ENCODE measurements at regions not wholly inside any gene's neighbourhood (a gene's known extent, or its start where the extent isn't known, plus 50 kb on each side); places are given as distances from the start of the nearest gene placed in this dataset.

DNA sequence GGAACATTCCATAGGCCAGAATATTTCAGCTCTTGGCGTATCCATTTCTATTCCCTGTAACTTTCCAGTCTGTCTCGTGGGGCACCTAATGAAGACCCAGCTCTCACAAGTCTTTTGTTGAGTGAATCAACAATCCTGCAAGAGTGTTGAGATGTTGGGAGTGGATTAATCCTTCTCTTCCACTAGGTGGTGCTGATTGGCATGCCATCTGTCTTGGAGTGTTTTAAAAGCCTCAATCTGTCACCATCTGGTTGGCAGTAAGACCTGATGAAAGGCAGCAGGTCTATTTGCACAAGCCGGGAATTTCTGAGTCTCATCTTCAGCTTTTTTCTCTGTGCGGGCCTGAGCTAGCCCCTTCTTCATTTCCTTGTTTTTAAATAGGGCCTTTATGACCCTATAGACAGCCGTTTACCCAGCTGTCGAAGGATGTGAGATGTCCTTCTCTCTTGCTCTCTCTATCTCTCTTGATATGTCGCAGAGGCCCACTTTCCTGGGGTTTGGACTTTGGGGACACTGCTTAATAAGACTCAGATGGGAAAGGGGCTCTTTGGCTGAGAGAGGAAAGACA lies 180.5 kb downstream of the ZNF365 start:
- peak; percentile 44 for DNase-seq

DNA sequence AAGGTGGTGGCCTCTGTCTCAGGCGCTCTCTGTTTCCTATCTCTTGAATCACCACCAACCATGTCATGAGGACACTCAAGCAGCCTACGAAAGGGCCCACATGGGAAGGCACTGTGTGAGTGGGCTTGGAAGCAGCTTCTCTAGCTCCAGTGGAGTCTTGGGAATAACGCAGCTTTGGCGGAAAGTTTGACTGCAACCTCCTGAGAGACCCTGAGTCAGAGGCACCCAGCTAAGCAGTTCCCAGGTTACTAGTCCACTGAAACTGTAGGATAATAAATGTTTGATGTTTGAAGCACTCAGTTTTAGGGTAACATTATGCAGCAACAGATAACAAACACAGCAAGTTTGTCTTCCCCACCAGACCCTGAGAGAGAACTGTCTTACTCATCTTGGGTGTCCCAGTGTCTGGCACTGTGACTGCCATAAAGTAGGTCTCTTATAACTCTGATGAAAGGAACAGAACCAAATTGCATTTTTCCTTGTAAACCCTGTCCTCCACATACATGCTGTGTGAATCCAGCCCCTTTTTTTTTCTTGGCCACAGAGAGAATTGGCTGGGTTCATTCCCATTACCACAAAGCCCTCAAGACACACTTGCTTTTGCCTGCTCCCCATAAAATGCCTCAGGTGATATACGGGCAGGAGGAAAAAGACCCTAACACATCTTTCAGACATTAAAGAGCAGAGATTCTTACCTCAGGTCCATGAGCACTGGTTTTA lies 185.5 kb downstream of the ZNF365 start:
- no peak for DNase-seq

DNA sequence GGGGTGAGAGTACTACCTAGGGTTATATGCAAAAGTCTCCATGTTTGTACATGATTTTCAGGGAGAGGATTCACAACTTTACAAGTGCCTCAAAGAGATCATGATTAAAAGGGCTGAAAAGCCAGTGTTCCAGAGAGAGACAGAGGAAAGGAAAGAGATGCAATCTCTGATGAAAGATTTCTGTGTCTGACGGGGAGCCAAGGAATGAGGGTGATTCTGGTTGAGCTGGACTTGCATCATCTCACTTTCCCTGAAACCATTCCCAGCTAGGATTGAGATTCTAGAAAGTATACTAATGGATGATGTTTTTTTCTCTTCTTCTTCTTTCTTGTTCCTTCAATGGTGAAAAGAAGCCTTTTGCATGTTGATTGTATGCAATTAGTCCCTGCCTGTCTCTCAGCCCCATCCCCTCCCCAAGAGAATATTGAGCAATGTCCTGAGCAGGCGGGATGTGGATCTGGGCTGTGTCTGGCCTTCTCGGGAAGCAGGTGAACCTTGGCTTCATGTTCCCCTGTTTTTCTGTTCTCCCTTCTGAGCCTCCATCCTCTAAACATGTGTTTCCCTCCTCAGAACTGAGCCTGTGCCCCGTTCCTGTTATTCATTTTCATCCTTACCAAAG lies 186.1 kb downstream of the ZNF365 start:
- no peak for DNase-seq

DNA sequence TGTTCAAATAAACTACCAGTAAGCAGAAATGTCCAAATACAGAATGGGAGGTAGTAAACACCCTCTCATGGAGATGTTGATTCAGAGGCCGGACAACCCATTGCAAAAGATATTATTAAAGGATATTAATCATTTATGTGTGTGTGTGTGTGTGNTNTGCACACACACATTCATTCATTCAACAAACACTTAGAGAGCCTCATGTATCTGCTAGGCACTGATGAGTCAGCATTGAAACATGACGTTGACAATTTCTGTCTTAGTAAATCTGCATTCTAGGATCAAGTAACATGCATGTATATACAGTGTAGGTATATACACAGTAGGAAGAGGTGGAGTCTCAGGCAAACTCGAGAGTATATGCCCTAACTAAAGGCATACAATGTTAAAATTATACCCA lies 187.0 kb downstream of the ZNF365 start:
- DNase-seq = no peak

- no peak for DNase-seq
Measured at GRCh38 chr10:62562101-62562500, 187.9 kb downstream of the ZNF365 start.

DNA sequence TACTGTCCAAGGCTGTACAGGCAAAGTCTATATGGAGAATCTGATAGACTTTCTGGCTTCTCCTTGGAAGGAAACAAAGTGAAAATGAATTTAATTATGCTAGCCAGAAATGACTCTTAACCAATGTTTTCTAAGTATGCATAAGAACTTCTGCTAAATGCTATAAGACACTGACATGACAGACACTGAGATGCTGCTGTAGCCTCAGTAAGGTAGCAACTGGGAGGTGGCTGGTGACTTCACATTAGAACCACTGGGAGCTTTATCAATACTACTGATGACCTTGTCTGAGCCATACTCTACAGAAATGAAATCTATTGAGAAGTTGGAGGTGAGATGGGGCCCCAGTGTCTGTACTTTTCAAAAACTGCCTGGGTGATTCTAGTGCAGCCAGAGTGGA lies 188.6 kb downstream of the ZNF365 start:
- peak; percentile 23 for DNase-seq

DNA sequence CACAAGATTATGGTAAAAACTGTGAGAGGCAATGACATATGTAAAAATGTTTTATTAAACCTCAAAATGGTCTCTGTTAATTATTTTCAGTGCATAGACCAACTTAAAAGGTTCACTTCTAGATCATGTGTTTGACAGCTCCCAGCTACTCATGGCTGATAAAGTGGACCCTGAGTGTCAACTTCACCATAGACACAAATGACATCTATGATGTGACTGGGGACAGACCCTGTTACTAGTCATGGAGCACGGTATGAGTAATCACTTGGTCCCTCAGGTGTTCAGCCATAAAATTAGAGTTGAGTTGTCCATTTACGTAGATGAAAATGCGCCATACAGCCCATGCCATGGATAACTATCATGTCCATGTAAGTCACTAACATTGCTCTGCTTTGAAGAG lies 199.8 kb downstream of the ZNF365 start:
- no peak for DNase-seq

- no peak for DNase-seq
Measured at GRCh38 chr10:62577076-62577475, 202.9 kb downstream of the ZNF365 start.

GRCh38 chr10:62577666-62578291 lies 203.6 kb downstream of the ZNF365 start:
- DNase-seq = no peak

GRCh38 chr10:62578301-62578700 lies 204.1 kb downstream of the ZNF365 start:
- DNase-seq = no peak

DNA sequence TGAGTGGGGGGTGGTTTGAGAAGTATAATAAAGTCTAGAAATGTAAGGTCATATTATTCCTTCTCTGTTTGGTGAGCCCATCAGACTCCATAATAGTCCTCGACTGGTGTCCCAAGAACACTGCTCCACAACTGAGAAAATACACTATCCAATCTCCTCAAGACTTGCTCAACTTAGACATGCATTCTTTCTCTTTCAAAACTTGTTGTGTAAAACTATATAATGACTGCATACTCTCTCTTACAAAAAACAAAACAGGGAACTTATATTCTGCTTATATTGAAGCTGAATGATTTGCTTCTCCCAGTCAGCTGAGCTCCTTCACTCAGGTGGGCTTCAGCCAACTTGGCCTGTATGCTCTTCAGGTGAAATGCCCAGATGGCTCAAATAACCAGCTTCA lies 204.7 kb downstream of the ZNF365 start:
- DNase-seq = no peak

DNA sequence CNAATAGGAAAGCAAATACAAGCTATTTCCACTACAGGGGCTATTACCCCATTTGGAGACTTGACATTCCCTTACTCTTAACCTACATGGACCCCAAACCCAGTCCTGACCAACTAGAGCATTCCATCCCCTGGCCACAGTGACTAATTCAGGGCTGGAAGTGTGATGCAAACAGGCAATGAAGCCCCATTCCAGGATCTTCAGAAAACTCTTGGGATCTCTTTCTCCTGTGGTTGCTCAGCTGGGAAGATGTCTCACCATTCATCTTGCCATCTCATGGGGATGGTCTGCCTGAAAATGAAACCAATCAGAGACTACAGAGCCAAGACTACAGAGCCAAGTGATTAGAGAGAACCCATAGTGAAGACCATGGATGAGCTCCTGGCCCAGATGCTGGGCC lies 206.2 kb downstream of the ZNF365 start:
- no peak for DNase-seq

DNA sequence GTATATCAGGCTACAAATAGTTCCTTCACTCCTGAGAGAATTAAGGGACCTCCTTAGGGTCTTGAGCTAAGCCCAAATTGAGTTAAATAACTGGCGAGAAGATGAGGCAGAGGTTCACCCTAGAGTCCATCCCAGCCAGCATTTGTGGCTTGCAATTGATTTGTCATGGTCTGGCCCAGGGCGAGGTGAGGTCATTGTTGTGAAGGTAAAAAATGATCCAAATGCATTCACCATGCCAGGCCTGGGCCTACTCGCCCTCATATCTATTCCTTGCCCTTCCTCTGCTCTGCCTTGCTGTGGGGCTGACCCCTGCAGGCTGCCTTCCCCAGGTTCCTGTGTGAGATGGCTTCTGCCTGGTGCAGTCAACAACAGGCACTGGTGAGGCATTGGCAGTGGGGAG lies 207.2 kb downstream of the ZNF365 start:
- DNase-seq = no peak

GRCh38 chr10:62582101-62582705 lies 208.0 kb downstream of the ZNF365 start:
- DNase-seq = no peak

DNA sequence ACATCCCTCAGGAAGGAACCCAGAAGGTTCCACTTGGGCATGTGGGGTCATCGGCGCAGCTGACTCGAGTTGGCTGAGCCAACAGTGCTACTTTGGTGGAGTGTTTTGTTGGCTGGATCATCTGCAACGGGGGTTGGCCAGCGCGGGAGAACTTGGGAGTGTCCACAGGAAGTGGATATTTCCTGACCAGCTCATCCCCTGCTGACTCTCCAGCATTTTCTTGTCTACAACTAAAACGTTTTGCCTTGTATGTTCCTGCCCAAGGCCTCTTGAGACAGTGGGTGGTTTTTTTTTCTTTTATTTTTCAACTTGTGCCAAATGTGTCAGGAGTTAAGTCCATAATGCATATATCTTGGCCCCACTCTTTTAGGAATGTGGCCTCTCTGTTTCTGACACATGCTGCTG lies 208.6 kb downstream of the ZNF365 start:
- no peak for DNase-seq

- DNase-seq = no peak
Measured at GRCh38 chr10:62583876-62584615, 209.9 kb downstream of the ZNF365 start.

DNA sequence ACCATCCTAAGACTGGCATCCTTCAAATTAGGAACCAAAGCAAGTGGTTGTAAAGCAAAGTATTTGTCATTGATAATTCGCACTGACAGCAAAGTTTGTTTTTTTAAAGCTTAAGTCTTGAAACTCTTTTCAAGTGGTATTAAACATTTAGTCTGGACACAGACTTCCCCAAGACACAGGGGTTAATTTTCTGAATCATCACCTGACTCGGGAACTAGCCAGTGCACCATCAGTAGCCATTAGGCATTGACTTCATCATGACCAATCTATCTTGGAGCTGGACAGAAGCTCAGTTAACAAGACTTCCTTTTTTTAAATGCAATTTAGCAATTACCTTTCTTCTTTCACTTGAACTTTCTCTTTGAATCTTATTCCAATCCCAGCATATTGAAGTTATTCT lies 210.6 kb downstream of the ZNF365 start:
- no peak for DNase-seq

- no peak for DNase-seq
Measured at GRCh38 chr10:62585211-62585775, 211.1 kb downstream of the ZNF365 start.

- DNase-seq = no peak
Measured at GRCh38 chr10:62587011-62587410, 212.8 kb downstream of the ZNF365 start.

GRCh38 chr10:62588116-62588515 lies 213.9 kb downstream of the ZNF365 start:
- no peak for DNase-seq

GRCh38 chr10:62589689-62590088 lies 214.8 kb upstream of the ADO start:
- DNase-seq = no peak

GRCh38 chr10:62590306-62590705 lies 214.2 kb upstream of the ADO start:
- no peak for DNase-seq

GRCh38 chr10:62594093-62594520 lies 210.4 kb upstream of the ADO start:
- DNase-seq = peak; percentile 71

Measured in activated CD4-positive, alpha-beta T cell treated with anti-CD3 and anti-CD28 coated beads, Interleukin-10, Interleukin-2, amounts not matched to agents 100 ng/mL and 50 ng/mL, durations not matched to agents 16 hours and 8 hours (primary cell).